OCI-LY7 (cell line): ENCODE measurements at regions not wholly inside any gene's neighbourhood (a gene's known extent, or its start where the extent isn't known, plus 50 kb on each side); places are given as distances from the start of the nearest gene placed in this dataset.

Experiments
- BruUV-seq: library from RNA; stranded (reverse); fragments of 400-500 nt; replicated peaks from 2 replicates; lab custom pipeline; 2021; lab: Mats Ljungman, UMichigan
- CTCF ChIA-PET: fragments of 300-600 bp; sonication (Branson Sonifier 250); formaldehyde crosslinking; loops from one replicate; lab custom pipeline; 2022; ENCODE audit warnings: antibody characterized with exemption; ENCODE audit not compliant: unreplicated experiment; lab: Charles Lee
- POLR2A ChIA-PET: fragments of 300-600 bp; sonication (Branson Sonifier 250); formaldehyde crosslinking; loops from one replicate; lab custom pipeline; 2022; ENCODE audit warnings: antibody characterized with exemption; lab: Charles Lee
- DNase-seq: peaks from one replicate; pipeline ENCODE4 v3.0.0-alpha.2; 2015; ENCODE audit warnings: low spot score
- H2AFZ ChIP-seq: fragments of 200-600 bp; sonication (generic), shearing (Covaris generic); 2 replicates; pipeline ENCODE4 v1.6.1; 2014; ENCODE audit warnings: mild to moderate bottlenecking, antibody characterized with exemption, low read length, moderate library complexity
- H3K27ac ChIP-seq: fragments of 200-600 bp; sonication (generic); 2 replicates; pipeline ENCODE4 v1.5.1; 2014; ENCODE audit warnings: mixed run types, low read depth, mild to moderate bottlenecking, moderate library complexity, low read length, inconsistent platforms; ENCODE audit not compliant: poor library complexity, severe bottlenecking
- H3K36me3 ChIP-seq: fragments of 200-600 bp; sonication (generic); 2 replicates; pipeline ENCODE4 v1.6.1; 2014; ENCODE audit warnings: mild to moderate bottlenecking, antibody characterized with exemption, low read length, moderate library complexity, mixed read lengths; ENCODE audit not compliant: insufficient read depth
- H3K4me1 ChIP-seq: fragments of 200-600 bp; sonication (generic); 2 replicates; pipeline ENCODE4 v1.5.1; 2014; ENCODE audit warnings: mild to moderate bottlenecking, low read length; ENCODE audit not compliant: insufficient read depth, poor library complexity, severe bottlenecking
- H3K4me2 ChIP-seq: fragments of 200-600 bp; sonication (generic); 2 replicates; pipeline ENCODE4 v1.6.1; 2014; ENCODE audit warnings: mild to moderate bottlenecking, low read length
- H3K4me3 ChIP-seq: fragments of 200-600 bp; sonication (generic); 2 replicates; pipeline ENCODE4 v1.5.1; 2014; ENCODE audit warnings: mild to moderate bottlenecking, low read depth, low read length; ENCODE audit not compliant: poor library complexity, severe bottlenecking
- H3K79me2 ChIP-seq: fragments of 200-600 bp; sonication (generic); 2 replicates; pipeline ENCODE4 v1.6.1; 2016; ENCODE audit warnings: low read depth, mild to moderate bottlenecking, low read length, moderate library complexity, mixed read lengths; ENCODE audit not compliant: insufficient read depth
- H3K9me2 ChIP-seq: fragments of 200-600 bp; sonication (generic); 2 replicates; pipeline ENCODE4 v1.6.1; 2016; ENCODE audit warnings: mild to moderate bottlenecking, low read length, mixed read lengths; ENCODE audit not compliant: insufficient read depth
- H3K9me3 ChIP-seq: fragments of 200-600 bp; sonication (generic); 2 replicates; pipeline ENCODE4 v1.6.1; 2014; ENCODE audit warnings: mild to moderate bottlenecking, mixed run types, low read length, mixed read lengths
- H4K20me1 ChIP-seq: fragments of 200-600 bp; sonication (generic); 2 replicates; pipeline ENCODE4 v1.6.1; 2014; ENCODE audit warnings: mild to moderate bottlenecking, antibody characterized with exemption, low read length, moderate library complexity, mixed read lengths; ENCODE audit not compliant: insufficient read depth
- CTCF ChIP-seq: fragments of 200-600 bp; sonication (generic); conservative IDR thresholded peaks from 2 replicates; pipeline ENCODE4 v1.5.1; 2014; ENCODE audit warnings: mild to moderate bottlenecking, antibody characterized with exemption, low read length, moderate library complexity, mixed read lengths
- EZH2phosphoT487 ChIP-seq: fragments of 200-600 bp; sonication (generic); IDR thresholded peaks from 2 replicates; pipeline ENCODE4 v1.6.1; 2018; ENCODE audit warnings: low read depth, borderline replicate concordance, mild to moderate bottlenecking, mixed run types, antibody characterized with exemption, low read length, moderate library complexity, mixed read lengths
- intact Hi-C: fragments of 100-400 bp; cut with micrococcal nuclease; formaldehyde crosslinking; loops from one replicate; pipeline ENCODE4 v1.10.0; 2022; ENCODE audit not compliant: unreplicated experiment

DNA sequence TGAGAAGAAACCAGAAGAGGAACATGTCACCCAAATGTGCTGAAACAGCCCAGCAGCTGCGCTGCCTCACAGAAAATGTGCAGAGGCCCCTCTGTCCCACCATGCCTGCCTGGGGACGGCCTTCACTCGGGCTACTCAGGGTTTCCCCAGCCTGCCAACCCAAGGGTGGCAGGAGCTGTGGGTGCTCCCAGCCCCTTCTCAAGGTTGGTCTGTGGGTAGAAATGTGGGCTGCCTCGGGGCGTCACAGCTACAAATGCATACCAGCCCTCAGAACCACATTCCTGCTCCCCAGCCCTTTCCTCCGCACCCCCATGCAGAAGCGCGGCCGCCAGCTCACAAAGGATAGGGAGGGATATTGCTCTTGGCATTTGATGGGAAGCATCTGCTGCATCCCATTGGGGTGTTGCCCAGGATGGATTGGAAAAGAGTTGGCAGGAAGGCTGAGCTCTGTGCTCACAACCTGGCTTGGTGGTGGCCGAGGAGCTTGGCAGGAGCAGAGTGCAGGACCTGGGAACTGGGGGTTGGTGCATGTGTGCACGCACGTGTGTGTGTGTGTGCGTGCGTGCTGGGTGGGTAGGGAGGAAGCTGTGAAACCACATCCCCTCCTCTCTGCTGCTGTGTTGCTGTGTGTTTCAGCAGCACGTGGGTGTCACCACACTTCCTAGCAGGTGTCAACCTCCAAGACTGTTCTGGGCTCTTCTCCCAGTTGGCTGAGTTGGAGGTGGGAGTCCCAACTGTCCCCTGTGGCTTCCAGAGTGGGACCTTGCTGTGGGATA is 304.4 kb downstream of the SEC14L1 start:
- H3K4me2 ChIP-seq, result peak overlapping the region; percentile 80
- no peaks in the 10 kb centered on the region for H4K20me1 ChIP-seq
- H3K9me2 ChIP-seq, result no peaks in the 10 kb centered on the region
- peaks cover 26% of the 10 kb centered on the region for H3K36me3 ChIP-seq
- DNase-seq, result peak; percentile 97
- BruUV-seq, result no TSS peak
- H3K9me3 ChIP-seq, result no peaks in the 10 kb centered on the region
- intact Hi-C loops, result loop anchor here (5.0 to 10.0 kb wide), 6 partner anchors 113 to 1900 kb away; partner anchors contain the start of genes MFSD11, SRSF2 and TMC6
- H3K4me1 ChIP-seq, result peaks cover 97% of the 10 kb centered on the region
- peaks cover 55% of the 10 kb centered on the region for H3K79me2 ChIP-seq
- ChIA-PET POLR2A (interaction anchor here (0.5 to 4.1 kb wide), 17 partner anchors 8 to 773 kb away, joined by 3 to 39 read pairs (median 5); no protein-coding TSS in a partner anchor), CTCF (interaction anchor here (1.3 to 2.6 kb wide), 4 partner anchors 14 to 45 kb away, joined by 3 to 13 read pairs (median 8); no protein-coding TSS in a partner anchor)
- H3K27ac ChIP-seq, result peak overlapping the region; percentile 95
- TF ChIP-seq CTCF (no peak), EZH2phosphoT487 (no peak)
- H3K4me3 ChIP-seq, result peak overlapping the region; percentile 47
- no peak overlapping the region for H2AFZ ChIP-seq

- no TSS peak for BruUV-seq
- Histone ChIP-seq H3K4me2 (peak overlapping the region; percentile 80), H3K27ac (peak overlapping the region; percentile 95), H3K9me2 (no peaks in the 10 kb centered on the region), H3K4me1 (peaks cover 90% of the 10 kb centered on the region), H3K36me3 (peaks cover 31% of the 10 kb centered on the region), H3K4me3 (peak overlapping the region; percentile 47), H2AFZ (no peak overlapping the region), H4K20me1 (no peaks in the 10 kb centered on the region), H3K79me2 (peaks cover 62% of the 10 kb centered on the region), H3K9me3 (no peaks in the 10 kb centered on the region)
- intact Hi-C loops, result loop anchor here (5.0 to 10.0 kb wide), 5 partner anchors 601 to 1899 kb away; partner anchors contain the start of genes MFSD11, SRSF2 and TMC6
- ChIA-PET POLR2A (interaction anchor here (0.7 to 4.1 kb wide), 9 partner anchors 7 to 774 kb away, joined by 3 to 39 read pairs (median 11); no protein-coding TSS in a partner anchor), CTCF (interaction anchor here (1.3 to 2.6 kb wide), 2 partner anchors 20 to 45 kb away, joined by 3 to 12 read pairs; no protein-coding TSS in a partner anchor)
- TF ChIP-seq EZH2phosphoT487, result no peak
- no peak for TF ChIP-seq CTCF
- peak; percentile 92 for DNase-seq
These were observed 305.2 kb downstream of the SEC14L1 start for GRCh38 chr17:77445760-77446532.
